ENCODE measurements at regions not wholly inside any gene's neighbourhood (a gene's known extent, or its start where the extent isn't known, plus 50 kb on each side); places are given as distances from the start of the nearest gene placed in this dataset.

- TF ChIP-seq CTCF (IDR thresholded peaks at IDR 0.05 in 4 of 5, conservative IDR thresholded peaks at IDR 0.05 in 1 of 5) (no peak), POLR2A (IDR thresholded peaks at IDR 0.05) (no peak)
These were observed 565.2 kb downstream of the BUD13 start for GRCh38 chr11:116207421-116208141.

Data from gastrocnemius medialis (tissue), 4 donors.